HepG2 (cell line): ENCODE measurements at regions not wholly inside any gene's neighbourhood (a gene's known extent, or its start where the extent isn't known, plus 50 kb on each side); places are given as distances from the start of the nearest gene placed in this dataset.

ENCODE experiments used
- ARNTL ChIP-seq: sonication (generic); formaldehyde crosslinking; IDR thresholded peaks from 2 replicates; pipeline ENCODE4 v1.4.0; 2020; ENCODE audit warnings: mild to moderate bottlenecking, missing genetic modification reagents
- BRCA1 ChIP-seq: sonication (generic); formaldehyde crosslinking; IDR thresholded peaks from 2 replicates; pipeline ENCODE4 v1.4.0; 2020; ENCODE audit warnings: missing genetic modification reagents
- CCAR2 ChIP-seq: fragments of 200-400 bp; formaldehyde crosslinking; optimal IDR thresholded peaks from 2 replicates; pipeline ENCODE3; 2018; ENCODE audit warnings: low read depth, mild to moderate bottlenecking, low read length, moderate library complexity
- CHD2 ChIP-seq: IDR thresholded peaks from 2 replicates; pipeline ENCODE4 v1.6.1; 2011; ENCODE audit warnings: low read depth, low read length, improper control_type of control experiment
- CREB1 ChIP-seq, 2 experiments: fragments of 450-650 bp in 1 of 2; IDR thresholded peaks; 2 replicates each; pipeline ENCODE4 v1.6.1; 2016 to 2017; ENCODE audit warnings: control low read depth in 1 of 2, mild to moderate bottlenecking in 1 of 2, missing compliant biosample characterization in 1 of 2, missing genetic modification characterization in 1 of 2
- FOXK1 ChIP-seq: sonication (generic); formaldehyde crosslinking; IDR thresholded peaks from 2 replicates; pipeline ENCODE4 v1.4.0; 2020; ENCODE audit warnings: low read depth, missing genetic modification reagents, borderline replicate concordance
- GABPB1 ChIP-seq: IDR thresholded peaks from 2 replicates; pipeline ENCODE4 v1.6.1; 2016; ENCODE audit warnings: mild to moderate bottlenecking, missing genetic modification reagents, moderate library complexity, missing compliant biosample characterization
- GATAD2A ChIP-seq: IDR thresholded peaks from 2 replicates; pipeline ENCODE4 v1.6.1; 2016
- HMGXB4 ChIP-seq, 2 experiments: sonication (generic) in 1 of 2; formaldehyde crosslinking in 1 of 2; IDR thresholded peaks; 2 replicates each; pipeline versions ENCODE4 v1.4.0 to v1.6.1; 2018 to 2020; ENCODE audit warnings: missing genetic modification reagents in 2 of 2, borderline replicate concordance in 1 of 2, low read depth in 1 of 2, mild to moderate bottlenecking in 1 of 2, missing biosample characterization in 1 of 2
- ISL2 ChIP-seq: sonication (generic); formaldehyde crosslinking; IDR thresholded peaks from 2 replicates; pipeline ENCODE4 v1.5.0; 2020; ENCODE audit warnings: missing genetic modification reagents
- KDM1A ChIP-seq: IDR thresholded peaks from 2 replicates; pipeline ENCODE4 v1.6.1; 2016; ENCODE audit warnings: missing compliant biosample characterization
- MEIS1 ChIP-seq: sonication (generic); formaldehyde crosslinking; IDR thresholded peaks from 2 replicates; pipeline ENCODE4 v1.9.0; 2021; ENCODE audit warnings: mild to moderate bottlenecking, missing genetic modification reagents, moderate library complexity, borderline replicate concordance
- MIER2 ChIP-seq: IDR thresholded peaks from 2 replicates; pipeline ENCODE4 v1.6.1; 2016; ENCODE audit warnings: missing biosample characterization, missing genetic modification reagents
- MIER3 ChIP-seq: IDR thresholded peaks from 2 replicates; pipeline ENCODE4 v1.6.1; 2016; ENCODE audit warnings: missing compliant biosample characterization, borderline replicate concordance
- NR2F2 ChIP-seq: IDR thresholded peaks from 2 replicates; pipeline ENCODE4 v1.6.1; 2012; ENCODE audit warnings: low read depth, inconsistent platforms, borderline replicate concordance
- RBM39 ChIP-seq: fragments of 200-400 bp; formaldehyde crosslinking; IDR thresholded peaks from one replicate; pipeline ENCODE4 v1.6.1; 2018; ENCODE audit warnings: antibody characterized with exemption, mild to moderate bottlenecking, low read depth, low read length; ENCODE audit not compliant: poor library complexity, severe bottlenecking
- SAP130 ChIP-seq: IDR thresholded peaks from 2 replicates; pipeline ENCODE4 v1.6.1; 2016; ENCODE audit warnings: low read depth
- THRA ChIP-seq: sonication (generic); formaldehyde crosslinking; IDR thresholded peaks from 2 replicates; pipeline ENCODE4 v1.4.0; 2020; ENCODE audit warnings: missing genetic modification reagents, borderline replicate concordance
- TMF1 ChIP-seq: sonication (generic); formaldehyde crosslinking; IDR thresholded peaks from 2 replicates; pipeline ENCODE4 v1.8.1; 2022; ENCODE audit warnings: low read depth, missing genetic modification reagents
- ZGPAT ChIP-seq: IDR thresholded peaks from 2 replicates; pipeline ENCODE4 v1.6.1; 2016; ENCODE audit warnings: mild to moderate bottlenecking
- ZNF136 ChIP-seq: sonication (generic); formaldehyde crosslinking; IDR thresholded peaks from 2 replicates; pipeline ENCODE4 v1.8.1; 2022; ENCODE audit warnings: low read depth, mild to moderate bottlenecking, moderate library complexity, missing genetic modification reagents
- ZNF337 ChIP-seq: sonication (generic); formaldehyde crosslinking; IDR thresholded peaks from 2 replicates; pipeline ENCODE4 v1.5.1; 2020; ENCODE audit warnings: missing genetic modification reagents, low read depth, mild to moderate bottlenecking, borderline replicate concordance
- ZNF343 ChIP-seq: sonication (generic); formaldehyde crosslinking; IDR thresholded peaks from 2 replicates; pipeline ENCODE4 v1.4.0; 2020; ENCODE audit warnings: mild to moderate bottlenecking, missing genetic modification reagents
- ZNF644 ChIP-seq: IDR thresholded peaks from 2 replicates; pipeline ENCODE4 v1.6.1; 2016; ENCODE audit warnings: low read depth
- ZSCAN29 ChIP-seq: sonication (generic); formaldehyde crosslinking; conservative IDR thresholded peaks from 2 replicates; pipeline ENCODE4 v1.4.0; 2020; ENCODE audit warnings: mild to moderate bottlenecking, missing genetic modification reagents
- ZZZ3 ChIP-seq: sonication (generic); formaldehyde crosslinking; IDR thresholded peaks from 2 replicates; pipeline ENCODE4 v1.4.0; 2020; ENCODE audit warnings: missing genetic modification reagents, mild to moderate bottlenecking, borderline replicate concordance

GRCh38 chr5:116646611-116647289 lies 72.1 kb upstream of the SEMA6A start (continued):
- peak in 1 of 2 experiments; percentile 40; a peak in 1 of 4 replicates for TF ChIP-seq HMGXB4 (CRISPR knock-in tag; IDR thresholded peaks at IDR 0.05; ENCODE audit: borderline replicate concordance in 1 of 2, low read depth in 1 of 2)
- peak; percentile 22; the same call in 1 of the 2 replicates for TF ChIP-seq CREB1 (IDR thresholded peaks at IDR 0.05)
- TF ChIP-seq CREB1 (CRISPR knock-in tag; IDR thresholded peaks at IDR 0.05): peak; percentile 61; the same call in 1 of the 2 replicates
- TF ChIP-seq ZNF644: peak; percentile 95
- TF ChIP-seq ARNTL: peak; percentile 90
- peak; percentile 40; the same call in 1 of the 2 replicates for TF ChIP-seq MIER2 (CRISPR knock-in tag)
- TF ChIP-seq ZNF343 (CRISPR knock-in tag): peak; percentile 92
- peak; percentile 79; the same call in 1 of the 2 replicates for TF ChIP-seq MIER3 (CRISPR knock-in tag)
- no peak for TF ChIP-seq CCAR2
- TF ChIP-seq SAP130 (CRISPR knock-in tag): peak; percentile 86
- TF ChIP-seq NR2F2: peak; percentile 27; the same call in 1 of the 2 replicates
- TF ChIP-seq BRCA1: no peak
- TF ChIP-seq CHD2: no peak
- TF ChIP-seq FOXK1: peak; percentile 70; the same call in 1 of the 2 replicates
- TF ChIP-seq MEIS1: peak; percentile 91; the same call in 1 of the 2 replicates
- no peak for TF ChIP-seq ZNF337 (CRISPR knock-in tag)
- no peak for TF ChIP-seq ZNF136 (CRISPR knock-in tag)
- TF ChIP-seq KDM1A (CRISPR knock-in tag): 0 out of 2 replicates have a peak, but pooled peaks have one; percentile 12
- peak; percentile 77 for TF ChIP-seq ISL2
- peak; percentile 87 for TF ChIP-seq ZGPAT
- peak; percentile 31; the same call in 1 of the 2 replicates for TF ChIP-seq GABPB1 (CRISPR knock-in tag)
- no peak for TF ChIP-seq TMF1 (CRISPR knock-in tag)
- peak; percentile 43; the same call in 1 of the 2 replicates for TF ChIP-seq THRA (CRISPR knock-in tag)
- TF ChIP-seq GATAD2A (CRISPR knock-in tag): peak; percentile 95
- 0 out of 2 replicates have a peak, but pooled peaks have one; percentile 59 for TF ChIP-seq ZSCAN29 (CRISPR knock-in tag)
- no peak for TF ChIP-seq RBM39
- TF ChIP-seq ZZZ3 (CRISPR knock-in tag): 0 out of 2 replicates have a peak, but pooled peaks have one; percentile 41
